Ovary (tissue), 3 donors: ENCODE measurements at regions not wholly inside any gene's neighbourhood (a gene's known extent, or its start where the extent isn't known, plus 50 kb on each side); places are given as distances from the start of the nearest gene placed in this dataset.

Source experiments
- POLR2A ChIP-seq: fragments of 450-650 bp; IDR thresholded peaks from one replicate; pipeline ENCODE4 v1.6.1; 2017; ENCODE audit warnings: antibody characterized with exemption, mild to moderate bottlenecking, moderate library complexity
- TF ChIP-seq, protein P1 (sequence below), 3 donors: fragments of 450-650 bp in 2 of 3; fragments of 200-600 bp in 1 of 3; IDR thresholded peaks; one replicate each; pipeline versions ENCODE4 v1.5.1 to v1.8.0; 2016 to 2022; ENCODE audit warnings: antibody characterized with exemption in 3 of 3, mild to moderate bottlenecking in 1 of 3
- donor health status: DM: no; HTN: no; CAD: no.

DNA sequence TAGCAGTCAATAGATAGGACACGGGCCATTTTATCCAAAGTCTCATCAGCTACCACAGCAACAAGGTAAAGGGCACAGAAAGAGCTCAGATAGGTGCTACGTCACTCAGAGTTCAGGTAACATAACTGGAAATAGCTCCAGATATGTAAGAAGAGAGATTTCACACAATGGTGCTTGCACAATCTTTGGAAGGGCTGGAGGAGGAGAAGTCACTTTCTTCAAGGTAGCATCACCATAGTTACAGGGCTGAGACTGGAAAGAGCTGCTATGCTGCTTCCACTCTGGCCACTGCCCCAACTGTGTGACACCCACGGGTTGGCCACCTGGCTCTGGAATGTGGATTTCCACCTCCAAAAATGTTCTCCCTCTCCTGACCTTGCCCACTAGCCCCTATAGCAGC, 448.8 kb upstream of the THBS1 start:
- TF ChIP-seq, protein P1, sequence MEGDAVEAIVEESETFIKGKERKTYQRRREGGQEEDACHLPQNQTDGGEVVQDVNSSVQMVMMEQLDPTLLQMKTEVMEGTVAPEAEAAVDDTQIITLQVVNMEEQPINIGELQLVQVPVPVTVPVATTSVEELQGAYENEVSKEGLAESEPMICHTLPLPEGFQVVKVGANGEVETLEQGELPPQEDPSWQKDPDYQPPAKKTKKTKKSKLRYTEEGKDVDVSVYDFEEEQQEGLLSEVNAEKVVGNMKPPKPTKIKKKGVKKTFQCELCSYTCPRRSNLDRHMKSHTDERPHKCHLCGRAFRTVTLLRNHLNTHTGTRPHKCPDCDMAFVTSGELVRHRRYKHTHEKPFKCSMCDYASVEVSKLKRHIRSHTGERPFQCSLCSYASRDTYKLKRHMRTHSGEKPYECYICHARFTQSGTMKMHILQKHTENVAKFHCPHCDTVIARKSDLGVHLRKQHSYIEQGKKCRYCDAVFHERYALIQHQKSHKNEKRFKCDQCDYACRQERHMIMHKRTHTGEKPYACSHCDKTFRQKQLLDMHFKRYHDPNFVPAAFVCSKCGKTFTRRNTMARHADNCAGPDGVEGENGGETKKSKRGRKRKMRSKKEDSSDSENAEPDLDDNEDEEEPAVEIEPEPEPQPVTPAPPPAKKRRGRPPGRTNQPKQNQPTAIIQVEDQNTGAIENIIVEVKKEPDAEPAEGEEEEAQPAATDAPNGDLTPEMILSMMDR (IDR thresholded peaks at IDR 0.05), result no peak
- TF ChIP-seq POLR2A, result no peak
